GM12878 (cell line): ENCODE measurements at regions not wholly inside any gene's neighbourhood (a gene's known extent, or its start where the extent isn't known, plus 50 kb on each side); places are given as distances from the start of the nearest gene placed in this dataset.

Experiments
- CHD1 ChIP-seq: IDR thresholded peaks from 2 replicates; pipeline ENCODE4 v1.6.1; 2012; ENCODE audit warnings: low read depth, low read length, improper control_type of control experiment
- EZH2 ChIP-seq: IDR thresholded peaks from 2 replicates; pipeline ENCODE4 v1.6.1; 2012; ENCODE audit warnings: low read depth, mild to moderate bottlenecking, control low read depth, inconsistent platforms, low read length, borderline replicate concordance; ENCODE audit not compliant: control insufficient read depth
- HCFC1 ChIP-seq: fragments of 150-350 bp; IDR thresholded peaks from 2 replicates; pipeline ENCODE4 v1.6.1; 2014; ENCODE audit warnings: low read length
- HSF1 ChIP-seq: fragments of 150-350 bp; IDR thresholded peaks from 2 replicates; pipeline ENCODE4 v1.6.1; 2014; ENCODE audit warnings: mild to moderate bottlenecking, low read depth, low read length
- LARP7 ChIP-seq: fragments of 450-650 bp; IDR thresholded peaks from 2 replicates; pipeline ENCODE4 v1.6.1; 2017; ENCODE audit warnings: mild to moderate bottlenecking
- POLR2A ChIP-seq: IDR thresholded peaks from 2 replicates; pipeline ENCODE4 v1.6.1; 2011; ENCODE audit warnings: low read depth, mild to moderate bottlenecking, low read length
- POLR2AphosphoS5 ChIP-seq: IDR thresholded peaks from 2 replicates; pipeline ENCODE4 v1.6.1; 2011; ENCODE audit warnings: mild to moderate bottlenecking, low read length, inconsistent platforms
- RAD21 ChIP-seq: IDR thresholded peaks from 2 replicates; pipeline ENCODE4 v1.6.1; 2011; ENCODE audit warnings: mild to moderate bottlenecking, low read depth, low read length, moderate library complexity; ENCODE audit not compliant: insufficient read depth
- TCF7 ChIP-seq: IDR thresholded peaks from 2 replicates; pipeline ENCODE4 v1.6.1; 2014; ENCODE audit warnings: antibody characterized with exemption, borderline replicate concordance
- ZNF274 ChIP-seq: IDR thresholded peaks from one replicate; pipeline ENCODE4 v1.8.0; 2011; ENCODE audit not compliant: insufficient read length, insufficient read depth
- TF ChIP-seq, protein P1 (sequence below), 3 experiments: IDR thresholded peaks in 2 of 3; conservative IDR thresholded peaks in 1 of 3; 2 replicates each; pipeline ENCODE4 v1.5.1; 2011; ENCODE audit warnings: low read depth in 3 of 3, low read length in 3 of 3, mild to moderate bottlenecking in 3 of 3, control low read depth in 2 of 3, moderate library complexity in 2 of 3, inconsistent platforms in 1 of 3, mixed read lengths in 1 of 3; ENCODE audit not compliant: control insufficient read depth in 2 of 3, insufficient read depth in 1 of 3; ENCODE audit errors: extremely low read depth in 1 of 3
- TF ChIP-seq, protein P2 (sequence below): fragments of 450-650 bp; IDR thresholded peaks from 2 replicates; pipeline ENCODE4 v1.6.1; 2018; ENCODE audit warnings: borderline replicate concordance, mild to moderate bottlenecking; ENCODE audit not compliant: partially characterized antibody
- TF ChIP-seq, protein P3 (sequence below): IDR thresholded peaks from 2 replicates; pipeline ENCODE4 v1.6.1; 2011; ENCODE audit warnings: mild to moderate bottlenecking, low read depth, low read length, moderate library complexity; ENCODE audit not compliant: insufficient replicate concordance

- TF ChIP-seq POLR2A (no peak), ZNF274 (no peak), HSF1 (no peak), EZH2 (no peak), RAD21 (peak; percentile 87), TCF7 (no peak), CHD1 (no peak), HCFC1 (no peak), POLR2AphosphoS5 (no peak), LARP7 (no peak)
- TF ChIP-seq, protein P1, sequence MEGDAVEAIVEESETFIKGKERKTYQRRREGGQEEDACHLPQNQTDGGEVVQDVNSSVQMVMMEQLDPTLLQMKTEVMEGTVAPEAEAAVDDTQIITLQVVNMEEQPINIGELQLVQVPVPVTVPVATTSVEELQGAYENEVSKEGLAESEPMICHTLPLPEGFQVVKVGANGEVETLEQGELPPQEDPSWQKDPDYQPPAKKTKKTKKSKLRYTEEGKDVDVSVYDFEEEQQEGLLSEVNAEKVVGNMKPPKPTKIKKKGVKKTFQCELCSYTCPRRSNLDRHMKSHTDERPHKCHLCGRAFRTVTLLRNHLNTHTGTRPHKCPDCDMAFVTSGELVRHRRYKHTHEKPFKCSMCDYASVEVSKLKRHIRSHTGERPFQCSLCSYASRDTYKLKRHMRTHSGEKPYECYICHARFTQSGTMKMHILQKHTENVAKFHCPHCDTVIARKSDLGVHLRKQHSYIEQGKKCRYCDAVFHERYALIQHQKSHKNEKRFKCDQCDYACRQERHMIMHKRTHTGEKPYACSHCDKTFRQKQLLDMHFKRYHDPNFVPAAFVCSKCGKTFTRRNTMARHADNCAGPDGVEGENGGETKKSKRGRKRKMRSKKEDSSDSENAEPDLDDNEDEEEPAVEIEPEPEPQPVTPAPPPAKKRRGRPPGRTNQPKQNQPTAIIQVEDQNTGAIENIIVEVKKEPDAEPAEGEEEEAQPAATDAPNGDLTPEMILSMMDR (IDR thresholded peaks at IDR 0.05 in 2 of 3, conservative IDR thresholded peaks at IDR 0.05 in 1 of 3; ENCODE audit: control insufficient read depth in 2 of 3, extremely low read depth in 1 of 3, insufficient read depth in 1 of 3, low read depth in 3 of 3, low read length in 3 of 3) = peak; percentile 65 to 78 (median 72); a peak in 5 of 6 replicates
- TF ChIP-seq, protein P2, sequence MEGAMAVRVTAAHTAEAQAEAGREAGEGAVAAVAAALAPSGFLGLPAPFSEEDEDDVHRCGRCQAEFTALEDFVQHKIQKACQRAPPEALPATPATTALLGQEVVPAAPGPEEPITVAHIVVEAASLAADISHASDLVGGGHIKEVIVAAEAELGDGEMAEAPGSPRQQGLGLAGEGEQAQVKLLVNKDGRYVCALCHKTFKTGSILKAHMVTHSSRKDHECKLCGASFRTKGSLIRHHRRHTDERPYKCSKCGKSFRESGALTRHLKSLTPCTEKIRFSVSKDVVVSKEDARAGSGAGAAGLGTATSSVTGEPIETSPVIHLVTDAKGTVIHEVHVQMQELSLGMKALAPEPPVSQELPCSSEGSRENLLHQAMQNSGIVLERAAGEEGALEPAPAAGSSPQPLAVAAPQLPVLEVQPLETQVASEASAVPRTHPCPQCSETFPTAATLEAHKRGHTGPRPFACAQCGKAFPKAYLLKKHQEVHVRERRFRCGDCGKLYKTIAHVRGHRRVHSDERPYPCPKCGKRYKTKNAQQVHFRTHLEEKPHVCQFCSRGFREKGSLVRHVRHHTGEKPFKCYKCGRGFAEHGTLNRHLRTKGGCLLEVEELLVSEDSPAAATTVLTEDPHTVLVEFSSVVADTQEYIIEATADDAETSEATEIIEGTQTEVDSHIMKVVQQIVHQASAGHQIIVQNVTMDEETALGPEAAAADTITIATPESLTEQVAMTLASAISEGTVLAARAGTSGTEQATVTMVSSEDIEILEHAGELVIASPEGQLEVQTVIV = no peak
- TF ChIP-seq, protein P3, sequence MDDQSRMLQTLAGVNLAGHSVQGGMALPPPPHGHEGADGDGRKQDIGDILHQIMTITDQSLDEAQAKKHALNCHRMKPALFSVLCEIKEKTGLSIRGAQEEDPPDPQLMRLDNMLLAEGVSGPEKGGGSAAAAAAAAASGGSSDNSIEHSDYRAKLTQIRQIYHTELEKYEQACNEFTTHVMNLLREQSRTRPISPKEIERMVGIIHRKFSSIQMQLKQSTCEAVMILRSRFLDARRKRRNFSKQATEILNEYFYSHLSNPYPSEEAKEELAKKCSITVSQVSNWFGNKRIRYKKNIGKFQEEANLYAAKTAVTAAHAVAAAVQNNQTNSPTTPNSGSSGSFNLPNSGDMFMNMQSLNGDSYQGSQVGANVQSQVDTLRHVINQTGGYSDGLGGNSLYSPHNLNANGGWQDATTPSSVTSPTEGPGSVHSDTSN = no peak
Observed at GRCh38 chr5:34522599-34523386, 133.3 kb upstream of the RAI14 start.
